GM10248 (cell line): ENCODE measurements at regions not wholly inside any gene's neighbourhood (a gene's known extent, or its start where the extent isn't known, plus 50 kb on each side); places are given as distances from the start of the nearest gene placed in this dataset.
"Not testable (repeated sequence)": the region's sequence is repeated elsewhere in the genome, so short reads cannot be mapped to it uniquely, and the experiment has no call there.

ENCODE experiments used
- CTCF ChIA-PET: fragments of 300-600 bp; sonication (Branson Sonifier 250); formaldehyde crosslinking; extraction: SDS; loops from one replicate; lab custom pipeline; 2021; ENCODE audit warnings: antibody characterized with exemption; lab: Yijun Ruan, JAX
- POLR2A ChIA-PET: fragments of 350-650 bp; sonication (Branson Sonifier 250); formaldehyde crosslinking; extraction: SDS; loops from one replicate; lab custom pipeline; 2020; ENCODE audit warnings: antibody characterized with exemption; lab: Yijun Ruan, JAX
- DNase-seq: peaks from one replicate; pipeline ENCODE4 v3.0.0; 2012; ENCODE audit errors: extremely low spot score
- TF ChIP-seq, protein P1 (sequence below): IDR thresholded peaks from 2 replicates; pipeline ENCODE4 v1.5.1; 2012; ENCODE audit warnings: mild to moderate bottlenecking, low read depth; ENCODE audit errors: extremely low read depth, missing control alignments, control extremely low read depth

- CTCF ChIA-PET = interaction anchor here (0.8 to 1.0 kb wide), 4 partner anchors 9 to 19 kb away, joined by 3 read pairs; no protein-coding TSS in a partner anchor
Observed at GRCh38 chr6:12544821-12545565, 171.6 kb upstream of the PHACTR1 start.

GRCh38 chr6:12545619-12546409 lies 170.8 kb upstream of the PHACTR1 start:
- TF ChIP-seq, protein P1, sequence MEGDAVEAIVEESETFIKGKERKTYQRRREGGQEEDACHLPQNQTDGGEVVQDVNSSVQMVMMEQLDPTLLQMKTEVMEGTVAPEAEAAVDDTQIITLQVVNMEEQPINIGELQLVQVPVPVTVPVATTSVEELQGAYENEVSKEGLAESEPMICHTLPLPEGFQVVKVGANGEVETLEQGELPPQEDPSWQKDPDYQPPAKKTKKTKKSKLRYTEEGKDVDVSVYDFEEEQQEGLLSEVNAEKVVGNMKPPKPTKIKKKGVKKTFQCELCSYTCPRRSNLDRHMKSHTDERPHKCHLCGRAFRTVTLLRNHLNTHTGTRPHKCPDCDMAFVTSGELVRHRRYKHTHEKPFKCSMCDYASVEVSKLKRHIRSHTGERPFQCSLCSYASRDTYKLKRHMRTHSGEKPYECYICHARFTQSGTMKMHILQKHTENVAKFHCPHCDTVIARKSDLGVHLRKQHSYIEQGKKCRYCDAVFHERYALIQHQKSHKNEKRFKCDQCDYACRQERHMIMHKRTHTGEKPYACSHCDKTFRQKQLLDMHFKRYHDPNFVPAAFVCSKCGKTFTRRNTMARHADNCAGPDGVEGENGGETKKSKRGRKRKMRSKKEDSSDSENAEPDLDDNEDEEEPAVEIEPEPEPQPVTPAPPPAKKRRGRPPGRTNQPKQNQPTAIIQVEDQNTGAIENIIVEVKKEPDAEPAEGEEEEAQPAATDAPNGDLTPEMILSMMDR = no peak
- POLR2A ChIA-PET = no interaction called here
- no peak for DNase-seq
- CTCF ChIA-PET = interaction anchor here (0.8 to 1.3 kb wide), 3 partner anchors 11 to 13 kb away, joined by 3 to 4 read pairs (median 3); no protein-coding TSS in a partner anchor

More at GRCh38 chr6:12544821-12545565, 171.6 kb upstream of the PHACTR1 start:
- POLR2A ChIA-PET = no interaction called here
- no peak for DNase-seq
- TF ChIP-seq, protein P1 = no peak

DNA sequence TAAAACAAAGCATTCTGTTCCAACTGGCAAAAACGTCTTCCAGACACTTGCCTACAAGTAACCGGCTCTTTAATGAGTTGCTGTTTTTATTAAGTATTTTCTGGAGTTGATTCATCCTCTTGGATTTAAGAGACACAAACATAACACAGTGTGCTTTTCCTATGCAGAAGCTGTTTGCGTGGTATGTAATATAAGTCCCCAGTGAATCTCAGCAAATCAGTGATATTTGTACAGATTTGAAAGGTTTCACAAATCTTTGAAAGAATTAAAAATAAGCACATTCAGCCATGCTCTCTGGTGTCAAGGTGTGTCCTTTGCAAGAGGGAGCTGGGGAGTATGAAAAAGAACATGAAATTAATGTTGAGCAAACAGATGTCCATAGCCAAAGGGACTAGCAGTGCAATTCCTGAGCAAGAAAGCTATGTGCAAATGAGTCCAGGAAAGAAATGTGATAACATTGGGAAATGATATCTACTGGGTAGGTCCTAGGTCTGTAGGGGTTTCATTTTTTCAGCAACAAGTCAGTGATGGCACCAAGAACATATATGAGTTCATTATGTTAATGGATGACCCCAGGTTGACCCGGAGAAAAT lies 170.1 kb upstream of the PHACTR1 start:
- ChIA-PET CTCF (interaction anchor here (1.3 kb wide), 1 partner anchor 12 kb away, joined by 4 read pairs; no protein-coding TSS in a partner anchor), POLR2A (no interaction called here)
- TF ChIP-seq, protein P1 = no peak
- DNase-seq = no peak

DNA sequence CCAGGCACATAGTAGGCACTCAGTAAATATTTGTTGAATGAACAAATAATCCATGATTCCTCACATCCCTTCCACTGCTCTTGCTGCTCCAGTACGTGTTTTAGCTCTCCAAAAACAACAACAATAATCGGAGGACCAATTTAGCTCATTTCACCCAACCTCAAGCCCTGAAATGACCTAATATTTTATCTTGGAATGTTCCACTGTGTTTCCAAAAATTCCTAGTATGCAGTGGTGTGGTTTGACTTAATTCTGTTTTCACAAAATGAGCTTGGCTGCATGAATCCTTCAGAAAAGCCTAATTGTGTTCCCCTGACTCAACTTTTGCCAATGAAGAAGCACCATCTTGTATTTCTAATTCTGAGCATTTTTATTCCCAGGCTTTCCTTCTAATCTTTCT lies 168.0 kb upstream of the PHACTR1 start:
- TF ChIP-seq, protein P1 = no peak
- no peak for DNase-seq
- ChIA-PET POLR2A (interaction anchor here (0.6 kb wide), 1 partner anchor 1489 kb away, joined by 4 read pairs; no protein-coding TSS in a partner anchor), CTCF (interaction anchor here (1.3 kb wide), 1 partner anchor 11 kb away, joined by 3 read pairs; no protein-coding TSS in a partner anchor)

DNA sequence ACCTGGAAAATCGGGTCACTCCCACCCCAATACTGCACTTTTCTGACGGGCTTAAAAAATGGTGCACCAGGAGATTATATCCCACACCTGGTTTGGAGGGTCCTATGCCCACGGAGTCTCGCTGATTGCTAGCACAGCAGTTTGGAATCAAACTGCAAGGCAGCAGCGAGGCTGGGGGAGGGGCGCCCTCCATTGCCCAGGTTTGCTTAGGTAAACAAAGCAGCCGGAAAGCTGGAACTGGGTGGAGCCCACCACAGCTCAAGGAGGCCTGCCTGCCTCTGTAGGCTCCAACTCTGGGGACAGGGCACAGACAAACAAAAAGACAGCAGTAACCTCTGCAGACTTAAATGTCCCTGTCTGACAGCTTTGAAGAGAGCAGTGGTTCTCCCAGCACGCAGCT lies 167.1 kb upstream of the PHACTR1 start:
- CTCF ChIA-PET, POLR2A ChIA-PET: not testable (repeated sequence)

DNA sequence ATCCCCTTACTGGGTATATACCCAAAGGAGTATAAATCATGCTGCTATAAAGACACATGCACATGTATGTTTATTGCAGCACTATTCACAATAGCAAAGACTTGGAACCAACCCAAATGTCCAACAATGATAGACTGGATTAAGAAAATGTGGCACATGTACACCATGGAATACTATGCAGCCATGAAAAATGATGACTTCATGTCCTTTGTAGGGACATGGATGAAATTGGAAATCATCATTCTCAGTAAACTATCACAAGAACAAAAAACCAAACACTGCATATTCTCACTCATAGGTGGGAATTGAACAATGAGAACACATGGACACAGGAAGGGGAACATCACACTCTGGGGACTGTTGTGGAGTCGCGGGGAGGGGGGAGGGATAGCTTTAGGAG lies 161.7 kb upstream of the PHACTR1 start:
- CTCF ChIA-PET, POLR2A ChIA-PET: not testable (repeated sequence)

More for the DNA sequence above, 167.1 kb upstream of the PHACTR1 start:
- DNase-seq = not testable (repeated sequence)

GRCh38 chr6:12555267-12555666 lies 161.3 kb upstream of the PHACTR1 start:
- TF ChIP-seq, protein P1 = no peak
- ChIA-PET CTCF (no interaction called here), POLR2A (no interaction called here)
- DNase-seq = no peak

More for the DNA sequence above, 161.7 kb upstream of the PHACTR1 start:
- not testable (repeated sequence) for DNase-seq
